ENCODE measurements at regions not wholly inside any gene's neighbourhood (a gene's known extent, or its start where the extent isn't known, plus 50 kb on each side); places are given as distances from the start of the nearest gene placed in this dataset.

- no peak for TF ChIP-seq POLR2A (IDR thresholded peaks at IDR 0.05)
- TF ChIP-seq CTCF (IDR thresholded peaks at IDR 0.05): no peak
Observed at GRCh38 chr10:113480081-113480360, 72.8 kb upstream of the HABP2 start.

Data from body of pancreas (tissue), 4 donors.